ENCODE measurements at regions not wholly inside any gene's neighbourhood (a gene's known extent, or its start where the extent isn't known, plus 50 kb on each side); places are given as distances from the start of the nearest gene placed in this dataset.
A peak's percentile ranks its signal among the peaks of the same experiment; 100 is the strongest.

GRCh38 chr21:41589620-41590175 is 81.7 kb upstream of the TMPRSS2 start:
- Histone ChIP-seq H3K4me3 (ENCODE audit: low read length) (no peak overlapping the region), H3K9me3 (ENCODE audit: control insufficient read depth, insufficient read depth, low read length) (no peaks in the 10 kb centered on the region), H4K20me1 (ENCODE audit: control insufficient read depth, insufficient read depth, low read depth, low read length) (no peaks in the 10 kb centered on the region), H3F3A (ENCODE audit: control insufficient read depth, insufficient read depth) (no peaks in the 10 kb centered on the region), H3K9me2 (replicated peaks; ENCODE audit: control insufficient read depth, low read length) (no peaks in the 10 kb centered on the region), H3K36me3 (ENCODE audit: control insufficient read depth, low read length) (no peaks in the 10 kb centered on the region), H3K79me2 (ENCODE audit: control insufficient read depth, low read length) (no peaks in the 10 kb centered on the region), H3K4me2 (ENCODE audit: low read length) (no peak overlapping the region), H3K27me3 (ENCODE audit: control insufficient read depth, low read length) (no peaks in the 10 kb centered on the region; the same call in none of the 2 replicates), H3K4me1 (ENCODE audit: control insufficient read depth, low read length) (no peaks in the 10 kb centered on the region), H3K27ac (ENCODE audit: low read depth, low read length) (no peak overlapping the region)
- no peak for TF ChIP-seq EZH2phosphoT487 (IDR thresholded peaks at IDR 0.05; ENCODE audit: borderline replicate concordance, low read length)
- TF ChIP-seq, protein P1, sequence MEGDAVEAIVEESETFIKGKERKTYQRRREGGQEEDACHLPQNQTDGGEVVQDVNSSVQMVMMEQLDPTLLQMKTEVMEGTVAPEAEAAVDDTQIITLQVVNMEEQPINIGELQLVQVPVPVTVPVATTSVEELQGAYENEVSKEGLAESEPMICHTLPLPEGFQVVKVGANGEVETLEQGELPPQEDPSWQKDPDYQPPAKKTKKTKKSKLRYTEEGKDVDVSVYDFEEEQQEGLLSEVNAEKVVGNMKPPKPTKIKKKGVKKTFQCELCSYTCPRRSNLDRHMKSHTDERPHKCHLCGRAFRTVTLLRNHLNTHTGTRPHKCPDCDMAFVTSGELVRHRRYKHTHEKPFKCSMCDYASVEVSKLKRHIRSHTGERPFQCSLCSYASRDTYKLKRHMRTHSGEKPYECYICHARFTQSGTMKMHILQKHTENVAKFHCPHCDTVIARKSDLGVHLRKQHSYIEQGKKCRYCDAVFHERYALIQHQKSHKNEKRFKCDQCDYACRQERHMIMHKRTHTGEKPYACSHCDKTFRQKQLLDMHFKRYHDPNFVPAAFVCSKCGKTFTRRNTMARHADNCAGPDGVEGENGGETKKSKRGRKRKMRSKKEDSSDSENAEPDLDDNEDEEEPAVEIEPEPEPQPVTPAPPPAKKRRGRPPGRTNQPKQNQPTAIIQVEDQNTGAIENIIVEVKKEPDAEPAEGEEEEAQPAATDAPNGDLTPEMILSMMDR (IDR thresholded peaks at IDR 0.05; ENCODE audit: low read depth, low read length, poor library complexity, severe bottlenecking), result no peak

DNA sequence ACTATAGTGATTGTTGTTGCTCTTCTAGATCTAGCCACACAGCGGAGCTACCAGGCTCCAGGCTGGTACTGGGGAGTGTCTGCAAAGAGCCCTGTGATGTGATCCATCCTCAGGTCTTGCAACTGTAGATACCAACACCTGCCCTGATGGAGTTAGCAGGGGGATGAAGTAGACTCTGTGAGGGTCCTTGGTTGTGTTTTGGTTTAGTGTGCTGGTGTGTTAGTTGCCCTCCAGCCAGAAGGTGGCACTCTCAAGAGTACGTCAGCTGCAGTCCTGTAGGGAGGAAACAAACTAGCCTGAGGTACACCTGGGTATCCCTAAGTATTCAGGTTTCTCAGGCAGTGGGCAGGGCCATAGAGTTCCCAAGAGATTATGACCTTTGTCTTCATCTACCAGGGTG is 81.2 kb upstream of the TMPRSS2 start:
- Histone ChIP-seq H3K27me3 (ENCODE audit: control insufficient read depth, low read length) (no peaks in the 10 kb centered on the region; the same call in 1 of the 2 replicates), H4K20me1 (ENCODE audit: control insufficient read depth, insufficient read depth, low read depth, low read length) (no peaks in the 10 kb centered on the region), H3K27ac (ENCODE audit: low read depth, low read length) (no peak overlapping the region), H3K9me2 (replicated peaks; ENCODE audit: control insufficient read depth, low read length) (no peaks in the 10 kb centered on the region), H3K4me2 (ENCODE audit: low read length) (no peak overlapping the region), H3K4me1 (ENCODE audit: control insufficient read depth, low read length) (no peaks in the 10 kb centered on the region), H3K79me2 (ENCODE audit: control insufficient read depth, low read length) (no peaks in the 10 kb centered on the region), H3K9me3 (ENCODE audit: control insufficient read depth, insufficient read depth, low read length) (no peaks in the 10 kb centered on the region), H3K4me3 (ENCODE audit: low read length) (no peak overlapping the region), H3K36me3 (ENCODE audit: control insufficient read depth, low read length) (no peaks in the 10 kb centered on the region), H3F3A (ENCODE audit: control insufficient read depth, insufficient read depth) (no peaks in the 10 kb centered on the region)
- TF ChIP-seq, protein P1 (IDR thresholded peaks at IDR 0.05; ENCODE audit: low read depth, low read length, poor library complexity, severe bottlenecking), result peak; percentile 39
- TF ChIP-seq EZH2phosphoT487 (IDR thresholded peaks at IDR 0.05; ENCODE audit: borderline replicate concordance, low read length), result no peak

- Histone ChIP-seq H3K27ac (ENCODE audit: low read depth, low read length) (no peak overlapping the region), H3K9me2 (replicated peaks; ENCODE audit: control insufficient read depth, low read length) (no peaks in the 10 kb centered on the region), H3K9me3 (ENCODE audit: control insufficient read depth, insufficient read depth, low read length) (no peaks in the 10 kb centered on the region), H3K79me2 (ENCODE audit: control insufficient read depth, low read length) (no peaks in the 10 kb centered on the region), H3K4me1 (ENCODE audit: control insufficient read depth, low read length) (no peaks in the 10 kb centered on the region), H3K4me2 (ENCODE audit: low read length) (no peak overlapping the region), H4K20me1 (ENCODE audit: control insufficient read depth, insufficient read depth, low read depth, low read length) (no peaks in the 10 kb centered on the region), H3F3A (ENCODE audit: control insufficient read depth, insufficient read depth) (no peaks in the 10 kb centered on the region), H3K27me3 (ENCODE audit: control insufficient read depth, low read length) (no peaks in the 10 kb centered on the region), H3K36me3 (ENCODE audit: control insufficient read depth, low read length) (no peaks in the 10 kb centered on the region), H3K4me3 (ENCODE audit: low read length) (no peak overlapping the region)
- no peak for TF ChIP-seq EZH2phosphoT487 (IDR thresholded peaks at IDR 0.05; ENCODE audit: borderline replicate concordance, low read length)
- TF ChIP-seq, protein P1 (IDR thresholded peaks at IDR 0.05; ENCODE audit: low read depth, low read length, poor library complexity, severe bottlenecking), result no peak
Measured at GRCh38 chr21:41585199-41585994, 77.4 kb upstream of the TMPRSS2 start.
